HepG2 (cell line): ENCODE measurements at regions not wholly inside any gene's neighbourhood (a gene's known extent, or its start where the extent isn't known, plus 50 kb on each side); places are given as distances from the start of the nearest gene placed in this dataset.
A peak's percentile ranks its signal among the peaks of the same experiment; 100 is the strongest.

Experiments used
- ATAC-seq: fragments of 200-7000 bp; cut with Tn5 transposase; 3 replicates; pipeline ENCODE4 v1.9.1; 2020; ENCODE audit warnings: mild to moderate bottlenecking, moderate library complexity
- BruUV-seq: library from RNA; stranded (reverse); fragments of 400-500 nt; replicated peaks from 2 replicates; lab custom pipeline; 2021; lab: Mats Ljungman, UMichigan
- CTCF ChIA-PET: fragments of 300-600 bp; formaldehyde crosslinking; extraction: SDS; loops from one replicate; lab custom pipeline; 2021; ENCODE audit warnings: low total read pairs, inconsistent platforms, low intra/inter-chr PET ratio; lab: Yijun Ruan, JAX
- POLR2A ChIA-PET: fragments of 350-600 bp; sonication (Branson Sonifier 250); formaldehyde crosslinking; loops from one replicate; lab custom pipeline; 2020; ENCODE audit warnings: antibody characterized with exemption, inconsistent platforms; lab: Yijun Ruan, JAX
- DNase-seq: peaks from one replicate; pipeline ENCODE4 v3.0.0-alpha.2; 2015; ENCODE audit warnings: low spot score
- FAIRE-seq: peaks from 3 replicates; lab custom pipeline; 2011; peaks lifted over from hg19 to GRCh38; lab: Jason Lieb, UNC
- H2AFZ ChIP-seq: one replicate; pipeline ENCODE4 v1.6.1; 2011; ENCODE audit warnings: low read length, inconsistent platforms
- H3K27ac ChIP-seq: fragments of 300-600 bp; 3 replicates; pipeline ENCODE4 v1.8.0; 2011; ENCODE audit warnings: mixed run types, mild to moderate bottlenecking, mixed read lengths, low read length, inconsistent platforms; ENCODE audit not compliant: insufficient read depth; ENCODE audit errors: extremely low read length
- H3K27me3 ChIP-seq, 2 experiments: fragments of 200-600 bp in 1 of 2; 2 replicates in 1 of 2; 3 replicates in 1 of 2; pipeline versions ENCODE4 v1.6.0 to v1.8.0; 2011; ENCODE audit warnings: low read length in 2 of 2, mild to moderate bottlenecking in 2 of 2, moderate library complexity in 2 of 2, inconsistent platforms in 1 of 2; ENCODE audit not compliant: insufficient read depth in 2 of 2, control insufficient read depth in 1 of 2
- H3K36me3 ChIP-seq, 2 experiments: fragments of 200-600 bp in 1 of 2; replicated peaks in 1 of 2; 2 replicates in 1 of 2; 3 replicates in 1 of 2; pipeline versions ENCODE4 v1.5.1 to v1.8.0; 2011; ENCODE audit warnings: low read length in 2 of 2, inconsistent platforms in 1 of 2; ENCODE audit not compliant: insufficient read depth in 2 of 2, control insufficient read depth in 1 of 2
- H3K4me1 ChIP-seq: 2 replicates; pipeline ENCODE4 v1.5.1; 2012; ENCODE audit warnings: low read length, inconsistent platforms; ENCODE audit not compliant: insufficient read depth
- H3K4me2 ChIP-seq: 2 replicates; pipeline ENCODE4 v1.6.0; 2011; ENCODE audit warnings: low read depth, low read length, inconsistent platforms
- H3K4me3 ChIP-seq, 3 experiments: fragments of 200-600 bp in 1 of 3; sonication (generic), shearing (Covaris generic) in 1 of 3; replicated peaks in 1 of 3; 2 replicates each; pipeline ENCODE4 v1.5.1; 2011 to 2016; ENCODE audit warnings: low read length in 3 of 3, inconsistent platforms in 2 of 3, low read depth in 2 of 3, mild to moderate bottlenecking in 2 of 3, control low read depth in 1 of 3, mixed read lengths in 1 of 3; ENCODE audit not compliant: insufficient read depth in 1 of 3
- H3K79me2 ChIP-seq: one replicate; pipeline ENCODE4 v1.6.1; 2011; ENCODE audit warnings: low read length, inconsistent platforms; ENCODE audit not compliant: insufficient read depth
- H3K9ac ChIP-seq: 2 replicates; pipeline ENCODE4 v1.6.0; 2011; ENCODE audit warnings: mild to moderate bottlenecking, low read depth, low read length, inconsistent platforms; ENCODE audit not compliant: insufficient read depth
- H3K9me3 ChIP-seq: 2 replicates; pipeline ENCODE4 v1.5.1; 2012; ENCODE audit warnings: mild to moderate bottlenecking, low read length
- H4K20me1 ChIP-seq: 2 replicates; pipeline ENCODE4 v1.6.0; 2011; ENCODE audit warnings: inconsistent platforms, mild to moderate bottlenecking, low read length, moderate library complexity; ENCODE audit not compliant: insufficient read depth
- HDAC2 ChIP-seq: sonication (generic); formaldehyde crosslinking; IDR thresholded peaks from 2 replicates; pipeline ENCODE4 v1.4.0; 2020; ENCODE audit warnings: missing genetic modification reagents
- MAFK ChIP-seq, 2 experiments: IDR thresholded peaks in 1 of 2; conservative IDR thresholded peaks in 1 of 2; 2 replicates each; pipeline ENCODE4 v1.6.1; 2011; ENCODE audit warnings: improper control_type of control experiment in 2 of 2, low read length in 2 of 2
- SUZ12 ChIP-seq: fragments of 150-350 bp; IDR thresholded peaks from 2 replicates; pipeline ENCODE4 v1.6.1; 2014; ENCODE audit warnings: low read depth, low read length
- TGIF2 ChIP-seq: IDR thresholded peaks from 2 replicates; pipeline ENCODE4 v1.6.1; 2016; ENCODE audit warnings: control low read depth, missing compliant biosample characterization
- TP53 ChIP-seq: sonication (generic); formaldehyde crosslinking; conservative IDR thresholded peaks from 2 replicates; pipeline ENCODE4 v1.4.0; 2020; ENCODE audit warnings: missing genetic modification reagents
- WGBS: methylation state at CpG from one replicate; pipeline ENCODE4 v1.1.6; 2017; ENCODE audit warnings: low lambda C conversion rate; 5-methylcytosine and 5-hydroxymethylcytosine counted together
- in situ Hi-C: cut with HindIII; loops from 2 replicates; pipeline ENCODE4 v1.10.0; 2017; ENCODE audit warnings: low pct_unique_long_range_greater_than_20kb; ENCODE audit not compliant: extremely low pct_ligation_motif_present
- intact Hi-C: fragments of 100-400 bp; cut with micrococcal nuclease; formaldehyde crosslinking; loops from one replicate; pipeline ENCODE4 v1.10.0; 2022; ENCODE audit not compliant: unreplicated experiment
- TF ChIP-seq, protein P1 (sequence below): IDR thresholded peaks from 2 replicates; pipeline ENCODE4 v1.6.1; 2016; ENCODE audit warnings: low read depth, control low read depth
- TF ChIP-seq, protein P2 (sequence below): sonication (generic); formaldehyde crosslinking; conservative IDR thresholded peaks from 2 replicates; pipeline ENCODE4 v1.4.0; 2020; ENCODE audit warnings: missing genetic modification reagents
- TF ChIP-seq, protein P3 (sequence below): IDR thresholded peaks from 2 replicates; pipeline ENCODE4 v1.6.1; 2016; ENCODE audit warnings: low read depth, borderline replicate concordance

DNA sequence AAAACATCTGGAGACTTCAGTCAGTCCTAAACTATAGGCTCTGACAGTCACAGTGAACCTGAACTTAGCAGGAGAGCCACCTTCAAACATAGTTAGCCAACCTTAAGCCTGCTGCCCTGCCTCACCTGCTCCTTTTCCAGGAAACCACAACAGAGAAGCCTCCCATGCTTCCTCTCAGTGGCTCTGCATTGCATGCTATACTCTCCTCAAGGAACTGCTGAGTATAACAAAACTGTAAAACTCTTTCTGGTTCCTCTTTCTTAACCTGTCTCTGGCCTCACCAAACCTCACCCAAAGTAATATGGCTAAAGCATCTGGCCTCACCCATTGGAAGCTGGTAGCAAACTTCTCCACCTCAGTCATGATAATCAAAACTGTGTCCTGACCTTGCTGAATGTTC lies 122.1 kb downstream of the ANKRD50 start:
- Histone ChIP-seq H3K4me2 (no peak overlapping the region), H2AFZ (no peak overlapping the region), H4K20me1 (no peaks in the 10 kb centered on the region), H3K4me3 (no peak overlapping the region), H3K27me3 (no peaks in the 10 kb centered on the region), H3K79me2 (no peaks in the 10 kb centered on the region), H3K27ac (no peak overlapping the region), H3K9me3 (no peaks in the 10 kb centered on the region), H3K36me3 (no peaks in the 10 kb centered on the region), H3K9ac (no peak overlapping the region), H3K4me1 (no peaks in the 10 kb centered on the region)
- ATAC-seq (no peak), FAIRE-seq (no peak), DNase-seq (no peak)
- POLR2A ChIA-PET: no interaction called here
- intact Hi-C loops: no loop called here
- CTCF ChIA-PET: no interaction called here
- in situ Hi-C loops: no loop called here
- no TSS peak for BruUV-seq
- peak in 1 of 2 experiments; percentile 31; a peak in 1 of 4 replicates for TF ChIP-seq MAFK (conservative IDR thresholded peaks at IDR 0.05 in 1 of 2, IDR thresholded peaks at IDR 0.05 in 1 of 2; ENCODE audit: low read length in 2 of 2)
- TF ChIP-seq, protein P1, sequence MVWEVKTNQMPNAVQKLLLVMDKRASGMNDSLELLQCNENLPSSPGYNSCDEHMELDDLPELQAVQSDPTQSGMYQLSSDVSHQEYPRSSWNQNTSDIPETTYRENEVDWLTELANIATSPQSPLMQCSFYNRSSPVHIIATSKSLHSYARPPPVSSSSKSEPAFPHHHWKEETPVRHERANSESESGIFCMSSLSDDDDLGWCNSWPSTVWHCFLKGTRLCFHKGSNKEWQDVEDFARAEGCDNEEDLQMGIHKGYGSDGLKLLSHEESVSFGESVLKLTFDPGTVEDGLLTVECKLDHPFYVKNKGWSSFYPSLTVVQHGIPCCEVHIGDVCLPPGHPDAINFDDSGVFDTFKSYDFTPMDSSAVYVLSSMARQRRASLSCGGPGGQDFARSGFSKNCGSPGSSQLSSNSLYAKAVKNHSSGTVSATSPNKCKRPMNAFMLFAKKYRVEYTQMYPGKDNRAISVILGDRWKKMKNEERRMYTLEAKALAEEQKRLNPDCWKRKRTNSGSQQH (CRISPR knock-in tag): no peak

DNA sequence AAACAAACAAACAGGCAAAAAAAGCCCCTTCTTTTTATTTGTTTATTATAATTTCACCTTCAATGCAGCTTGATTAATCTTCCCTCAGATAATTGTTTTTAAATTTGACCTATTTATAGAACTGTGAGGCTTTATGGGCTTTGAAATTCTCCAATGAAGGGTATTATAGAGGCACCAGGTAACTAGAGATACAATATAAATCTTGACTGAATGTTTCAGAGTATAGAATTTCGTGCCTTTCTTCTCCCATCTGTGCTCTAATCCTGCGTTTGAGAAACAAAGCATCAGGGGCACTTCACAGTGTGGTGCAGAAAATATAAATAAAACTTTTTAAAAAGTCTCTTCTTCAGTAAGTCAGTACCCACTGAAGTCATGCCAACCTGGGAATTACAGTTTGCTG lies 120.9 kb downstream of the ANKRD50 start:
- WGBS: 29% methylated on average over 2 of the region's 2 CpGs
- no peaks in the 10 kb centered on the region for H3K79me2 ChIP-seq
- ATAC-seq (no peak), DNase-seq (no peak)
- no peaks in the 10 kb centered on the region for H3K9me3 ChIP-seq
- H3K4me2 ChIP-seq: no peak overlapping the region
- CTCF ChIA-PET: no interaction called here
- no TSS peak for BruUV-seq
- TF ChIP-seq HDAC2 (CRISPR knock-in tag) (no peak), TGIF2 (CRISPR knock-in tag) (no peak), TP53 (CRISPR knock-in tag) (no peak), SUZ12 (no peak)
- TF ChIP-seq, protein P2, sequence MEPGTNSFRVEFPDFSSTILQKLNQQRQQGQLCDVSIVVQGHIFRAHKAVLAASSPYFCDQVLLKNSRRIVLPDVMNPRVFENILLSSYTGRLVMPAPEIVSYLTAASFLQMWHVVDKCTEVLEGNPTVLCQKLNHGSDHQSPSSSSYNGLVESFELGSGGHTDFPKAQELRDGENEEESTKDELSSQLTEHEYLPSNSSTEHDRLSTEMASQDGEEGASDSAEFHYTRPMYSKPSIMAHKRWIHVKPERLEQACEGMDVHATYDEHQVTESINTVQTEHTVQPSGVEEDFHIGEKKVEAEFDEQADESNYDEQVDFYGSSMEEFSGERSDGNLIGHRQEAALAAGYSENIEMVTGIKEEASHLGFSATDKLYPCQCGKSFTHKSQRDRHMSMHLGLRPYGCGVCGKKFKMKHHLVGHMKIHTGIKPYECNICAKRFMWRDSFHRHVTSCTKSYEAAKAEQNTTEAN (CRISPR knock-in tag): no peak
- TF ChIP-seq, protein P3, sequence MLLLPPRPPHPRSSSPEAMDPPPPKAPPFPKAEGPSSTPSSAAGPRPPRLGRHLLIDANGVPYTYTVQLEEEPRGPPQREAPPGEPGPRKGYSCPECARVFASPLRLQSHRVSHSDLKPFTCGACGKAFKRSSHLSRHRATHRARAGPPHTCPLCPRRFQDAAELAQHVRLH: no peak
- TF ChIP-seq, all 625 proteins: peak for 0
- in situ Hi-C loops (no loop called here), intact Hi-C loops (no loop called here)
- Histone ChIP-seq H3K27me3 (no peaks in the 10 kb centered on the region), H3K4me1 (no peaks in the 10 kb centered on the region), H4K20me1 (no peaks in the 10 kb centered on the region), H2AFZ (no peak overlapping the region), H3K9ac (no peak overlapping the region), H3K36me3 (no peaks in the 10 kb centered on the region), H3K27ac (no peak overlapping the region), H3K4me3 (no peak overlapping the region)
- no peak for FAIRE-seq
- POLR2A ChIA-PET: no interaction called here
